ENCODE measurements at regions not wholly inside any gene's neighbourhood (a gene's known extent, or its start where the extent isn't known, plus 50 kb on each side); places are given as distances from the start of the nearest gene placed in this dataset.

DNA sequence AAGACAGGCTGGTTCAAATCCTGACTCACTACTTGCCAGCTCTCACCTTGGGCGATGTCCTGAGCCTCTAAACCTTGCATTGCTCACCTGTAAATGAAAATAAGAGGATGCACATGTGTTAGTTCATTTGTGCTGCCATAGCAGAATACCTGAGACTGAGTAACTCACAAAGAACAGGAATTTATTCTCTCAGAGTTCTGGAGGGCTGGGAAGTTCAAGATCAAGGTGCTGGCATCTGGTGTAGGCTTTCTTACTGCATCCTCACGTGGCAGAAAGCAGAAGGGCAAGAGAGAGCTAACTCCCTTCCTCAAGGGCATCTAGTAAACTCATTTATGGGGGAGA, 222.7 kb downstream of the MTHFS start:
- Histone ChIP-seq H3K27ac (no peak overlapping the region), H3K36me3 (ENCODE audit: low read depth, missing control alignments) (no peaks in the 10 kb centered on the region), H3K9me3 (no peaks in the 10 kb centered on the region), H3K4me3 (no peak overlapping the region), H3K27me3 (no peaks in the 10 kb centered on the region), H3K4me1 (no peaks in the 10 kb centered on the region)
- TF ChIP-seq, protein P1, sequence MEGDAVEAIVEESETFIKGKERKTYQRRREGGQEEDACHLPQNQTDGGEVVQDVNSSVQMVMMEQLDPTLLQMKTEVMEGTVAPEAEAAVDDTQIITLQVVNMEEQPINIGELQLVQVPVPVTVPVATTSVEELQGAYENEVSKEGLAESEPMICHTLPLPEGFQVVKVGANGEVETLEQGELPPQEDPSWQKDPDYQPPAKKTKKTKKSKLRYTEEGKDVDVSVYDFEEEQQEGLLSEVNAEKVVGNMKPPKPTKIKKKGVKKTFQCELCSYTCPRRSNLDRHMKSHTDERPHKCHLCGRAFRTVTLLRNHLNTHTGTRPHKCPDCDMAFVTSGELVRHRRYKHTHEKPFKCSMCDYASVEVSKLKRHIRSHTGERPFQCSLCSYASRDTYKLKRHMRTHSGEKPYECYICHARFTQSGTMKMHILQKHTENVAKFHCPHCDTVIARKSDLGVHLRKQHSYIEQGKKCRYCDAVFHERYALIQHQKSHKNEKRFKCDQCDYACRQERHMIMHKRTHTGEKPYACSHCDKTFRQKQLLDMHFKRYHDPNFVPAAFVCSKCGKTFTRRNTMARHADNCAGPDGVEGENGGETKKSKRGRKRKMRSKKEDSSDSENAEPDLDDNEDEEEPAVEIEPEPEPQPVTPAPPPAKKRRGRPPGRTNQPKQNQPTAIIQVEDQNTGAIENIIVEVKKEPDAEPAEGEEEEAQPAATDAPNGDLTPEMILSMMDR (IDR thresholded peaks at IDR 0.05) = no peak
- TF ChIP-seq POLR2A (IDR thresholded peaks at IDR 0.05) = no peak
- 72 to 79% methylated on average over 2 of the region's 2 CpGs for whole genome bisulfite sequencing, 2 donors
- no peak for DNase-seq
- intact Hi-C loops (cut with DNase I; ENCODE audit: low total_unique reads) = no loop called here

DNA sequence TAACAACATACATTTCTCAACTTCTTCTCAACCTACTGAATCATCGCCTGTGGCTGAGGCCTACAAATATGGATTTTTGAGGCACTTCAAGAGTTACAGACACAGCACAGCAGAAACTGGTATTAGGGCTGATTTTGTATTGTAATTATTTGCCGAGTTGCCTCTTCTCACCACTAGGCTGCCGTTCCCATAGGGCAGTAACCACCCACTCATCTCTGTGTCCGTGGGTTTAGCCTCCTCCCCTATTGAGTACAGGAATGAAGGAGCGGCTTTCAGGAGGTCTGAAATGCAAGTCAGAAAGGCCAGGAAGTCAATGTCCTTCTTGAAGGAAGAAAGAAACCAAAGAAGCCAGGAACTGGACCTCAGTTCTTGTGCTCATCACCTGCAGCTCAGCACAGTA, 220.8 kb downstream of the MTHFS start:
- H3K9me3 ChIP-seq = no peaks in the 10 kb centered on the region
- no peak overlapping the region for H3K27ac ChIP-seq
- H3K36me3 ChIP-seq (ENCODE audit: low read depth, missing control alignments) = no peaks in the 10 kb centered on the region
- DNase-seq = no peak
- no peak for TF ChIP-seq POLR2A (IDR thresholded peaks at IDR 0.05)
- TF ChIP-seq, protein P1 (IDR thresholded peaks at IDR 0.05) = no peak
- no peak overlapping the region for H3K4me3 ChIP-seq
- intact Hi-C loops (cut with DNase I; ENCODE audit: low total_unique reads) = no loop called here
- H3K27me3 ChIP-seq = no peaks in the 10 kb centered on the region
- WGBS, 2 donors = 84 to 91% methylated on average over 5 of the region's 5 CpGs
- no peaks in the 10 kb centered on the region for H3K4me1 ChIP-seq

DNA sequence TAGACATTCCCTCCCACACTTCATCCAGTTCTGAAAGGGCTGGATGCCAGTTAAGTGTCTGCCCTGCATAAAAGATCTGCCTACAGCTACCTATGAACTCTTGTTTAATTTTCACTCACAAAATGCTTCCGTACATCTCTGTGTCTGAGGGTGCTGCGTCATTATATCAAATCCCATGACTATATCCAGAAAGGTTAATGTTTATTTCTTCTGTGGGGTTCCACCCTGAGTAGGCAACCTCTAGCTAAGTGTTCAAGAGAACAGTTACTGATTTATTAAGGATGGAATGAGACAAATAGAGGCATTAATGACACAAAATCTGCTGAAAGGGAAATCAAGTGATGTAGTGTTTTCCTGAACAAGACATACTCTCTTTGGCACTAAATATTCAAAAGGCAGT, 220.2 kb downstream of the MTHFS start:
- Histone ChIP-seq H3K27me3 (no peaks in the 10 kb centered on the region), H3K27ac (no peak overlapping the region), H3K9me3 (no peaks in the 10 kb centered on the region), H3K4me3 (no peak overlapping the region), H3K4me1 (no peaks in the 10 kb centered on the region), H3K36me3 (ENCODE audit: low read depth, missing control alignments) (no peaks in the 10 kb centered on the region)
- DNase-seq = no peak
- intact Hi-C loops (cut with DNase I; ENCODE audit: low total_unique reads) = no loop called here
- WGBS, 2 donors = 98 to 100% methylated on average over 2 of the region's 2 CpGs
- TF ChIP-seq, protein P1 (IDR thresholded peaks at IDR 0.05) = no peak
- TF ChIP-seq POLR2A (IDR thresholded peaks at IDR 0.05) = no peak

DNA sequence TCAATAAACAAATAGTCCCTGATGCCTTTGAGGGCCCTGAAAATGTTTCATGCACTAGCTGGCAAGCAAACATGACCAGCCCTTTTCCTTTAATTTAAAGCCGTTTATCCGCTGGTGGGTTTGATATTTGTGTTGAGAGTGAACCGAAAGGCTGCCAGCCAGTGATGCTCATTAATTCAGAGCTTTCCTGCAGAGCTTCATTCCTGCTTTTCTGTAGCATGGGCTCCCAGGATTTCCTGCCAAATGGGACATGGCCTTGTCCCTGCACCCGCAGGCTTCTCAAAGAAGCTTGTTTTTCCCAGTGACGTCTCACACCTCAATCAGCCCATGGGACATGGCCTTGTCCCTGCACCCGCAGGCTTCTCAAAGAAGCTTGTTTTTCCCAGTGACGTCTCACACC, 219.6 kb downstream of the MTHFS start:
- WGBS, 2 donors = 72 to 76% methylated on average over 7 of the region's 7 CpGs
- intact Hi-C loops (cut with DNase I; ENCODE audit: low total_unique reads) = no loop called here

More for the DNA sequence above, 219.6 kb downstream of the MTHFS start:
- H3K4me1 ChIP-seq = no peaks in the 10 kb centered on the region
- H3K4me3 ChIP-seq = no peak overlapping the region
- H3K27ac ChIP-seq = no peak overlapping the region
- DNase-seq = no peak
- no peaks in the 10 kb centered on the region for H3K36me3 ChIP-seq (ENCODE audit: low read depth, missing control alignments)
- TF ChIP-seq, protein P1 (IDR thresholded peaks at IDR 0.05) = no peak
- TF ChIP-seq POLR2A (IDR thresholded peaks at IDR 0.05) = no peak
- no peaks in the 10 kb centered on the region for H3K9me3 ChIP-seq
- H3K27me3 ChIP-seq = no peaks in the 10 kb centered on the region
